Stimulated activated CD4-positive, alpha-beta T cell treated with anti-CD3 and anti-CD28 coated beads, Interleukin-1b, Interleukin-23, amount 100 ng/mL, for 1 hour (primary cell): ENCODE measurements at regions not wholly inside any gene's neighbourhood (a gene's known extent, or its start where the extent isn't known, plus 50 kb on each side); places are given as distances from the start of the nearest gene placed in this dataset.
"Not testable (repeated sequence)": the region's sequence is repeated elsewhere in the genome, so short reads cannot be mapped to it uniquely, and the experiment has no call there.

Source experiments
- DNase-seq, 2 donors: peaks; one replicate each; pipeline ENCODE4 v3.0.0-alpha.2; 2020; ENCODE audit warnings: low read depth in 2 of 2

- DNase-seq = no peak
Observed at GRCh38 chr5:5885782-5886181, 463.3 kb downstream of the ICE1 start.

GRCh38 chr5:5884593-5884992, 462.1 kb downstream of the ICE1 start:
- DNase-seq = no peak

- DNase-seq = no peak
Observed at GRCh38 chr5:5883562-5883961, 461.1 kb downstream of the ICE1 start.

DNA sequence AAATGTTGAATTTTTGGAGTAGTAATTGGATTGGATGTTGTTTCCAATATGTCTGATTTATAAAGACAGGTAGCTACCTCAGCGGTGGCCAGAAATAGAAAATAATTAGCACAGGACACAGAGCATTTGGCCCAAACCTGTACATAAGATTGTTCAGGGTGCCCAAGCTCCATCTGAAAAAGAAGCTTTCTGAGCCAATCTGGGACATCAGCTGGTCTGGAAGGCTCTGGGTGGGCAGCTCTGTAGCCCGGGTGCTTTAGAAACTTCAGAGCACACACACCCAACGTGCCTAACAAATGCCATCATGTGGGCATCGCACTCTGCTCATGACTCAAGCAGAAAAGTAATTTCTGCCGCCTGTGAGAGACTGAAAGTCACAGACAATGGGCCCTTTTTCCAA, 460.7 kb downstream of the ICE1 start:
- DNase-seq = no peak

- DNase-seq = no peak
Observed at GRCh38 chr5:5882706-5883105, 460.2 kb downstream of the ICE1 start.

DNA sequence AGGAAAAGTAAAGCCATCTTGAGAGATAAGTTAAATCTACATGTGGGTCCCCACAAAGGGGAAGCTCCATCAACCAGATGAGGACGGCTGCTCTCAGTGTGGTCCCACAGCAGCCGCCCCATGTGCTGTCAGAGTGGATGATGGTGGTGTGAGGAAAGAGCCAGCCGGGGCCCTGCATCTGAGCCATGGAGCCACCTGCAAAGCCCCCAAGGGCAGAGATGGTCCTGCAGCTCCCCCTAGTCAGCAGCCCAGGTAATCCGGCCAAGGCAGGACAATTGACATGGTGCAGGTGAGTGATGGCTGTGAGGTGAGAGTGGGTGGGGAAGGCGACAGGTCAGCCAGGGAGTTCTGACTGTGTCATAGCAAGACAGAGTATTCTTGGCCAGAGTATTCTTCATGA, 458.8 kb downstream of the ICE1 start:
- no peak for DNase-seq

GRCh38 chr5:5880077-5880763, 457.7 kb downstream of the ICE1 start:
- DNase-seq = no peak

- DNase-seq = no peak
Observed at GRCh38 chr5:5857396-5857795, 434.9 kb downstream of the ICE1 start.

- no peak for DNase-seq
Observed at GRCh38 chr5:5854087-5854486, 431.6 kb downstream of the ICE1 start.

DNA sequence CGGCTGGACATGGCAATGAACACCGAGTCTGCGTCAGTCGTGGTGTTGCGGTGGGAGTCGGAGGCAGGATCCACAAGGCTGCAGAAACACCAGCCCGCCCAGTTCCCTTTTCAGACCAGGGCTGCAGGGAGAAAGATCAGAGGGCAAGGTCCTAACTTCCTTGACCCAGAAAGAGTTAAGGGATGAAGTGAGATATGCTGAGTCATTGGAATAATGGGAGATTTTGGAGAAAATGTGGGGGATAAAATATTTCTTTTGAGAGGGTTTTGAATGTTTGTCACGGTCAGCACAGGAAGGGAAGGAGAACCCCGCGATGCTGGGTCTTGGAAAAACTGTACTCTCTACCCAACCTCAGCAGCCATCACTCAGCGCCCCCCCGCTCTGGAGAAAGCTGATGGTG, 416.0 kb downstream of the ICE1 start:
- DNase-seq = no peak

DNA sequence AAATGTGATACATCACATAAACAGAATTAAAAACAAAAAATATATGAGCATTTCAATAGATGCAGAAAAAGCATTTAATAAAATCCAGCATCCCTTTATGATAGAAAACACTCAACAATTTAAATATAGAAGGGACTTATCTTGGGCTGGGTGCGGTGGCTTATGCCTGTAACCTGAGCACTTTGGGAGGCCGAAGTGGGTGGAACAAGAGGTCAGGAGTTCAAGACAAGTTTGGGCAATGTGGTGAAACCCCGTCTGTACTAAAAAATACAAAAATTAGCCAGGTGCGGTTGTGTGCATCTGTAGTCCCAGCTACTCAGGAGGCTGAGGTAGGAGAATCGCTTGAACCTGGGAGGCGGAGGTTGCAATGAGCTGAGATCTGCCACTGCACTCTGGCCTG, 409.1 kb downstream of the ICE1 start:
- not testable (repeated sequence) for DNase-seq

DNA sequence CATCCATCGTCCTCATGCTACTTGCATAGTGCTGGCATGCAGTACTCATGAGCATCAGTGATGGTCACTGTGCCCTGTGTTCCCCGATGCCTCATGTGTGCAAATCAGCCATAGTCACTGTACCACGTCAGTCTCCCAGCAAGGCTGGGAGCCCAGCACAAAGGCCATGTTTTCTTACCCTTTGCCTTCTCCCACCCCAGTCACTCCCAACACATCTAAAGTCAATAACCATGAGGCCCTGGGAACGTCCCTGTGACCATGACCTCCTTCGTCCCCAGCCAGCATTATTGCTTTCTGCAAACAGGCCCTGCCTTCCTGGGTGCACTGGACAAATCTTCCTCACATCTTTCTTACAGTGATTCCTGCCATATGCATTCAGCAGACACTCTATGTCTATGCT, 406.1 kb downstream of the ICE1 start:
- DNase-seq = no peak

DNA sequence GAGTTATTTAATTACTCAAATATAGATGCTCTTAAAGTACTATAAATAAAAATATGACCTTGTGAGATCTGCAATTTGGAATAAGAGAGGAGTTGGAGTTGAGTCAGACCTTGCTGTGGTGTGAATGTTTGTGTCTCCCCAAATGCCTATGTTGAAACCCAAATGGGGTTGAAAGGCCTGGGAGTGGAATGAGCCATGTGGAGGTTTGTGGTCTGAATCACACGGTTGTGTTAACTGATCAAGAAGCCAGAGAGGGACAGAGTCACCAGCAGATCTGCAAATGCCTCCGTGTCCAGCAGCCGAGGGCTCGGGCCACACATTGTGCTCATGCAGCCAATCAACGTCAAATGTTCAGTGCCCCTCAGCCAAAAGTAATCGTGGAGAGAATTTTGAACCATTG, 404.4 kb downstream of the ICE1 start:
- no peak for DNase-seq

DNA sequence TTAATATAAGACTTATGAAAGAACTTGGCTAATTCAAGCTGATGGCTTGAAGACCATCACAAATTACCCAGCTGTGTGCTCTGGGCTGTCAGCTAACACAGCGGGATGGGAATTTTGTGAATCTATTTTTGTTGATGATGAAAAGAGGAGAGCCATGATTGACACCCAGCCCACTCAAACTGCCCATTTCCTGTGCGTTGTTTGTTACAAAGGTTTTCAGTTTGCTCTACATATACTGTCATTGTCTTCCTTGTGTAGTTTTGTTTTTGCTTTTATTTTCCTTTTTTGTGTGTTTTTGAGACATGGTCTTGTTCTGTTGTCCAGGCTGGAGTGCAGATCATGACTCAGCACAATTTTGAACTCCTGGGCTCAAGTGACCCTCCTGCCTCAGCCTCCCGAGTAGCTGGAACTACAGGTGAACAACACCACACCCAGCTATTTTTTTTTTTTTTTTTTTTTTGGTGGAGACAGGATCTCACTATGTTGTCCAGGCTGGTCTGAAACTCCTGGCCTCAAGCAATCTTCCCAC, 400.3 kb downstream of the ICE1 start:
- DNase-seq = no peak

DNA sequence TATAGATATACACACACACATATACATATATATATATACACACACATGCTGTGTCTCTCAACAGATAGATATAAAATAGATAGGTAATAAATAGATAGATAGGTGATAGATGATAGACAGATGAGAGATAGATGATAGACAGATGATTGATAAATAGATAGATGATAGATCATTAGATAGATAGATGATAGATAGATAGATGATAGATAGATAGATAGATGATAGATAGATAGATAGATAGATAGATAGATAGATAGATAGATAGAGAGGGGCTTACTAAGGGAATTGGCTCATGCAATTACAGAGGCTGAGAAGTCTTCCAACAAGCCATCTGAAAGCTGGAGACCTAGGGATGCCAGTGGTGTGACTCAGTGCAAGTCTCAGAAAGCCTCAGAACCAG, 394.5 kb downstream of the ICE1 start:
- DNase-seq = no peak

- DNase-seq = no peak
Observed at GRCh38 chr5:5813441-5813840, 391.0 kb downstream of the ICE1 start.

DNA sequence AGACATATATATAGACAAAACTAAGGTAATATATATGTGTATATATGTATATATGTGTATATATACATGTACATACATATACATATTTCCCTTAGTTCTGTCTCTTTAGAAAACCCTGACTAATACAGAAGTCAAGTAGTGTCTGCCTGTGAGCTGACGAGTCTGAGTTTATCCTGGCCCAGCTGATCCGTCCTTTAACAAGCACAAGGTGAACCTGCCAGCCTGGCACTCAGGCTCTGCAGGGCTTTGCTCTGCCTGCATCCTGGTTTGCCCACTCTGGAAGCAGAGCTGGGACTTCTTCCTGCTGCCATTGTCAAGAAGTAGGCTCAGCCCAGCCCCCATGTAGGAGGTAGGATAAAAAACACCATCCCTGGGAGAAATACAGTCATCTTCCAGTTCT, 388.0 kb downstream of the ICE1 start:
- DNase-seq = no peak

GRCh38 chr5:5805916-5806315, 383.4 kb downstream of the ICE1 start:
- no peak for DNase-seq

- DNase-seq = no peak
Observed at GRCh38 chr5:5804478-5805233, 382.2 kb downstream of the ICE1 start.

- DNase-seq = no peak
Observed at GRCh38 chr5:5800801-5801761, 378.6 kb downstream of the ICE1 start.

DNA sequence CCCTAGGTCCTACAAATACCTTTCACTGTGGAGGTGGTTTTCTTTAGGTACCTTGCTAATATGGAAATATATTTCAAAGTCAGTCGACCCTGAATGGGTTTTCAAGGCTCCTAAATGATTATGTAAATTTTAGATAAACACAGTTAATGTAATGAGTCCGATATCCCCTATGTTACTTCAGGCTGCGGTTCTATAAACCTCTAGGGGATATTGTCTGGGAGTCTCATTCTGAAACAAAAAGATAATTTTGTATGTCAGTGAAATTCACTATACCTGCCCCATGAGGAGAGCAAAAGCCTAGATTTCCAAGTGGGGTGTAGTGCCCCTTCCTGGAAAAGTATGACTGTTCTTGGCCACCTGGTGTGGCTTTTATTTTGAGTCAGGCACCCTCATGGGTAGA, 377.3 kb downstream of the ICE1 start:
- DNase-seq = no peak

DNA sequence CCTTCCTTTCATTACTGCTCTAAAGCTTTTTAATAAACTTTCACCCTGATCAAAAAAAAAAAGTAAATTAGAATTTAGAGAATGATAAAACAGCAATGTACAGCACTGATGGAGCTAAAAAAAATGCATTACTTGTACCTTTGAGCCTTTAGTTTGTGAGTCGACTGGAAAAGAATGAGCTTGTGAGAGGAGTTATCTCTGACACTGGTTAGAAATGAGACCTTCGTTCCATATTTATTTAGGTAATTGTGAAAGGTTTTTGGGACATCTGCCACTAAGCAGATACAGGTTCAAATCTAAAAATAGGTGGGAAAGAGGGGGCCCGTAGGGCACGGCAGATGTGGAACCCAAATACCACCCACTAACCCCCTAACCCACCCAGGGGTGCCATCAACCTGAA, 376.8 kb downstream of the ICE1 start:
- no peak for DNase-seq
